CD4-positive, alpha-beta T cell treated with Interleukin-10 for 1 hour (primary cell): ENCODE measurements at regions not wholly inside any gene's neighbourhood (a gene's known extent, or its start where the extent isn't known, plus 50 kb on each side); places are given as distances from the start of the nearest gene placed in this dataset.
"Not testable (repeated sequence)": the region's sequence is repeated elsewhere in the genome, so short reads cannot be mapped to it uniquely, and the experiment has no call there.

ENCODE experiments used
- DNase-seq: peaks from one replicate; pipeline ENCODE4 v3.0.0-alpha.2; 2020

DNA sequence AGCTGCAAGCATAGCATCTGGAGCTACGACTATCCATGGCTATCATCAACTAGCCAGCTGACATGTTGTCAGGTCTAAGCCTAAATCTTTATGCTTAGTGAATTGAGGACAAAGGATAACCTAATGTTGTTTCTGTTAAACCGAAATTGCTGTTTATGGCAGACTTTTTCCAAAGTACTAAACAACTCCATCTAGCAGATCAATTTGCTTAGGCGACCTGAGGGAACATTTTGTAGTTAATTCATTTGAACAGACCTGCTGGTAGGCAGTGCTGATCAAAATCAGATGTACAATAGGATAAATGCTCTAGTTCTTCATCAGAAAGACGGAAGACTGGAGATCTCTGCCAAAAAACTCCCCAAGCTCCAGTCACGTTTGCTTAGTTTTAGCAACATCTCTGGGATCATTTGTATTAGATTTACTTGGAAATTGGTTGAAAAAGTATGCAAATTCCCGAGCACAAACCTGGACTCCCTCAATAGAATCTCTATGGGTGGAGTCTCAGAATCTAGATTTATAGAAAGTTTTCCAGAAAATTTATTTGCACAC, 301.6 kb upstream of the NRP1 start:
- no peak for DNase-seq

DNA sequence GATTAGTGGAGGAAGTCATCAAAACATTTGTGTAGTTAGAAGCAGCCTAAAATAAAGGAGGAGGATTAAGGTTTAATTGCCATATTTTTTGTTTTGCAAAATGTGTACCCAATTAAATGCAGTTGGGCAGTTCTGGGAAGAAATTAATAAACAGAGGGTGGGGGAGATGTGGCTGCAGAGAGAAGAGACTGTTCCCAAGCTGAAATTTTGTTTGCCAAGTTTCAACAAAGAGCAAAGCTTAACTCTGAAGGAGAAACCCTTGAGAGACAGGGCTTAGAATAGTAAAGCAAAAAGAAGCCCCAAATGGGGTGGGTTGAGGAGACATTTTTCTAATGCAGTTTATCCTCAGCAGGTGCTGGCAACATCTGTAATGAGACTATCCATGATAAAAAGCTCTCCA, 298.0 kb upstream of the NRP1 start:
- no peak for DNase-seq

GRCh38 chr10:33631991-33632390, 297.5 kb upstream of the NRP1 start:
- no peak for DNase-seq

DNA sequence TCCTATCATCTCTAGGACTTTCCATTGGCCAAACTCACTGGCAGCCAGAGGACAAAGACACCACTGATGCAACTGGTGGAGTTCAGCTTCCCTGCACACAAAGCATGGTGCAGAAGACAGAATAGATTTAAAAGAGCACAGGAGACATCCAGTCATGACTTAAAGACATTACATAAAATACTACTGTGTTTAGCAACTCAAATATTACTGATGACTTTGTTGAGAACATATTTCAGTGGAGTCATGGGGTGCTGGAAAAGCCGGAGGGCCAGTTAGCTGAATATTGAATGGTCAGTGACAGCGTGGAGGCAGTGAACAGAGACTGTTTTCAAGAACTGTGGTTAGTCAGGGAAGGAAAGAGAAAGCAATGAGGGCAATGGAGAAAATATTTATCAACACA, 296.3 kb upstream of the NRP1 start:
- no peak for DNase-seq

DNA sequence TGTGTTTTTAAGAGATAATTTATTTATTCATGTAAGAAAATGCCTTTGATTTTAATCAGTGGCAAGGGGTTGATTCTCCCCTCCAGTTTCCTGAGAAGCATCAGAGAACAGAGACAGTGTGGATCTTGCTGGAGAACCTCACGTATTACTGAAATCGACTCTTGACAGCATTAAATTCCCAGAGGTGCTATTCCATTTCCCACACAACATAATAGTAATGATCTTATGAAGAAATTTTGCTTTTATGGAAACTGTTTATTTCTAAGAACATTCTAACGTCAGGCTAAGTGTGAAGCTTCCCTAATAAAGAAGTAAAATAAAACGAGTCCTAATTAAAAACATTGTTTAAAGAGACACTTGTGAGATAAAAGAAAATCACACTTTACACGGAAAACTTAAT, 293.1 kb upstream of the NRP1 start:
- no peak for DNase-seq

GRCh38 chr10:33626798-33627466, 292.5 kb upstream of the NRP1 start:
- DNase-seq, result no peak

DNA sequence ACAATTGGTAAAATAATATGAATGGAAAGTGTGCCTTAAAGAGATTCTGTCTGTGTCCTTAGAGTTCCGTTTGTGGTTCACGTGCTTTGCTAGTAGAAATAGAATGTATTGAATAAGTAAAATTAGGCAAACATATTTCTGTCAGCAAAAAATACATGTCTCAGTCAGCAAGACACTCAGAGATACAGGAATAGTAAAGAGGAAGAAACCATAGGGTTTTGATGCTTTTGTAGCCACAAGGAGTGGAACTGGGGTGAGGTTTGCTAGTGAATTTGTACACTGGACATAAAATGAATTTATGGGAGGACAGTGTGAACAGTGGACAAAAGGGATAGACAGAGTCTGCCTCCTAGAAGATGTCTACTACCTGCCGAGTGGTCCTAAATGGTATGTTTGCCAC, 289.2 kb upstream of the NRP1 start:
- DNase-seq, result no peak

DNA sequence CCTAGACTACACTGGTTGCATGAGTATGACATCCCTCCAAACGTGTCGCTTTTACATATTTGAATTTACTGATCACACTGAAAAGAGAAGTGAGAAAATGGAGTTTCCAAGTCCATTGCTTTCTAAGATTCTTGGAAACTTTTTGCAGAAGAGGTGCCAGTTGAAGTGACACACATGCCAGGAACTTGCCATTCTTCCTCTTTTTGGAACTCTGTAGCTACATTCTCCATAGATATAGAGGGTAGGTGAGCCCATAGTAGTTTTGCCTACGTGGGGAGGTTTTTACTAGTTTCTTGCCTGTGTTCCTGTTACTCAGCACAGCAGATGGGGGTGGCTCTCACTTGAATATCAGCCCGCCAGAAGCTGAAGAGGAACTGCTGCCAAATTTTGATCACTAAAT, 286.6 kb upstream of the NRP1 start:
- peak; percentile 13 for DNase-seq

- DNase-seq, result no peak
Measured at GRCh38 chr10:33618196-33618595, 283.7 kb upstream of the NRP1 start.

GRCh38 chr10:33617381-33618080, 283.1 kb upstream of the NRP1 start:
- DNase-seq, result no peak

GRCh38 chr10:33616956-33617355, 282.5 kb upstream of the NRP1 start:
- no peak for DNase-seq

- DNase-seq, result peak; percentile 18
Measured at GRCh38 chr10:33612551-33612950, 278.1 kb upstream of the NRP1 start.

- no peak for DNase-seq
Measured at GRCh38 chr10:33612116-33612515, 277.6 kb upstream of the NRP1 start.

- DNase-seq, result no peak
Measured at GRCh38 chr10:33611423-33611822, 277.0 kb upstream of the NRP1 start.

DNA sequence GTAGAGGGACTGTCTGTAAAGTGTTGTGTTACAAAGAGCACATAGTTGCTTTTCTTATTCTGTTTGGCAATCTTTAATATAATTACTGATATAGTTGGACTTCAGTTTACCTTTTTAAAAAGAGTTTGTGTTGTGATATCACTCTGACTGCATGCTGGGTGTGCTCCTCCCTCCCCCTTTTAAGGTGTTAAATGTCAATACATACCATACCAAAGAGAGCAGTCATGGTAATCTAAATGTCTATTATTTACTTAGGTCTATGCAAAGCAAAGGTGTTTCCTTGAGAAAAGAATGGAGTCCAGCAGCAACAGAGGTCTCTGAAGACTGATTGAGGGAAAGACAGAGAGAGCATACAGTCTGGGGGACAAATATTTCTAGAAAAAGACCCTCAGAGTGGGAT, 275.1 kb upstream of the NRP1 start:
- no peak for DNase-seq

DNA sequence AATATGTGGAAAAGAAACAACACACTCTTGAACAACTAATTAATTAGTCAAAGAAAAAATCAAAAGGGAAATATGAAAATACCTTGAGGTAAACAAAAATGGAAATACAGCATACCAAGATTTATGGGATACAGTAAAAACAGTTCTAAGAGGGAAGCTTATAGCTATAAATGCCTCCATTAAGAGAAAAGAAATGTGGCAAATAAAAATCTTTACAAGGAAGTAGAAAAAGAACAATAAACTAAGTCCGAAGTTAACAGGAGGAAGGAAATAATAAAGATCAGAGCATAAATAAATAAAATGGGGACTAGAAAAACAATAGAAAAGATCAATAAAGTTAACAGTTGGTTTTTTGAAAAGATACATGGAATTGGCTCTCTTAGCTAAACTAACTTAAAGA, 267.8 kb upstream of the NRP1 start:
- no peak for DNase-seq

DNA sequence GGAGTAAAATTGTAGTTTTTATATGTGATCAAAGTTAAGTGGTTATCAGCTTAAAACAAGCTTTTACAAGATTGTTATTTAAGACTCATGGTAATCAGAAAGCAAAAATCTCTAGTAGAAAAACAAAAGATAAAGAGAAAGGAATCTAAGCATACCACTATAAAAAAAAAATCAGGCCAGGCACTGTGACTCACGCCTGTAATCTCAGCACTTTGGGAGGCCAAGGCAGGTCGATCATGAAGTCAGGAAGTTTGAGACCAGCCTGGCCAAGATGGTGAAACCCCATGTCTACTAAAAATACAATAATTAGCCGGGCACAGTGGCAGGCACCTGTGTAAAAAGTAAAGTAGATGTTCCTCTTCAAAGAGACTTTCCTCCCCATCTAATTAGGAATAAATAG, 265.9 kb upstream of the NRP1 start:
- DNase-seq, result no peak

DNA sequence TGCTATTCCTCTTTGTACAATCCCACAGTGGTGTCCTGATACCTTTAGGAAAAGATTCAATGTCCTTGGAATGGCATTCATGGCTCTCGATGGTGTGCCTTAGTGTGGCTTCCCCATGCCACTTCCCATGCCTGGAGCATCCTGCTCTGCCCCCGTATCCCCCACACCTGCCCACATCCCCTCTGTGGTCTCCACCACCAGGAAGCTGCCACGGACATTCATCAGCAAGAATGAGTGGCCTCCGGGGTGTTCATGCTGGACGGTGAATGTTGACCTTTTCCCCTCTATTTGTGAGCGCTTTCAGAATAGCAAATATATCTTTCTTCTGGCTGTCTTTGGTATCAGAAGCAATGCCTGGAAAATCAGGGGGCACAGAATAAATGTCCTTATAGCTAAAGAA, 262.0 kb upstream of the NRP1 start:
- DNase-seq, result no peak

DNA sequence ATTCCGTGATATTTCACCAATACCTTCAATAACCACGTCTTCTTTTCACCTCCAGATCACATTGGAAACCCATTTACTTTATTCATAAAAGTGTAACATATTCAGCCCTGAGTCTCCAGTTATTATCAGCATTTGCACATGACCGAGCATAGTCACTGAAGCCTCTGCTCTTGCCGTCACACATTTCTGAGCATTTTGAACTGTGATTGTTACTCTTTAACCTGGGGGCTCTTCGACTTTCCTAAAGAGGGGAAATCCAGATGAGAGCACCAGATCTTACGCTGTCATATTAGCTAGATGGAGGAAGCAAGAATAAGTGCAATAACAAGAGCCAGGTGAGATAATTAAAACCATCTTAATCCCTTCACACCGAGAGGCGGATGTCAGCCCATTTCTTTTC, 260.0 kb upstream of the NRP1 start:
- DNase-seq, result no peak

DNA sequence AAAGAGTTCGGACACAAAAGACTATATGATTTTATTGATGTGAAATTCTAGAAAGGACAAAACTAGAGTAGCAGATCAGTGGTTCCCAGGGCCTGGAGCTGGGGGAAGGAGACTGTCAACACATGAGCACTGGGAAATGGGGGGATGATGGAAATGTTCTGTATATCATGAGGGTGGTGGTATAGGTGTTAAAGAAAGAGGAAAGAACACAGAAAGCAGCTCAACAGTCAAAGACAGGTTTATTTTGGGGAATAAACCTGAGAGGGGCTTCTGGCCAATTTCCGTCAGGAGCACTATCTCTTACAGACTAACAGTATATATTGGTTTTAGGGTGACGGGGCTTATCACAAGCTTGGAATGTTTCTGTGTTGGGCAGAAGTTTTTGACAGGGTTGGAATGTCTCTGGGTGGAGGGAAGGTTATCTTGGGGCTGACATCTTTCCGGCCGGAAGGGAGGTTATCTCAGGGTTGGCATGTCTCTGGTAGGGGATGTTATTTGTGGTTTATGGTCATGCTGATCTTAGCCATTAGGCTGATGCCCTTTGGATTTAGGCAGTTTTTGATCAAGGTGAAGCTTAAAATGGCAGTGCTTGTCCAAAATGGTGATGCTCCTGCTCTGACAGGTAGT, 254.6 kb upstream of the NRP1 start:
- DNase-seq, result no peak

DNA sequence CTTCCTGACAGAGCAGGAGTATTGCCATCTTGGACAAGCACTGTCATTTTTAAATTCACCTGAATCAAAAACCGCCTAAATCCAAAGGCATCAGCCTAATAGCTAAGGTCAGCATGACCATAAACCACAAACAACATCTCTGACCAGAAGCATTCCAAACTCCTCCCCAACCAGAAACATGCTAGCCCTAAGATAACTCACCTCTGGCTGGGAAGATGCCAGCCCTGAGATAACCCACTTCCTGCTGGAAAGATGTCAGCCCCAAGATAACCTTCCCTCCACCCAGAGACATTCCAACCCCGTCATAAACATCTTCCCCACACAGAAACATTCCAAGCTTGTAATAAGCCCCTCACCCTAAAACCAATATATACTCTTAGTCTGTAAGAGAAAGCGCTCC, 250.1 kb upstream of the NRP1 start:
- DNase-seq, result not testable (repeated sequence)

- no peak for DNase-seq
Measured at GRCh38 chr10:33579996-33580395, 245.5 kb upstream of the NRP1 start.

DNA sequence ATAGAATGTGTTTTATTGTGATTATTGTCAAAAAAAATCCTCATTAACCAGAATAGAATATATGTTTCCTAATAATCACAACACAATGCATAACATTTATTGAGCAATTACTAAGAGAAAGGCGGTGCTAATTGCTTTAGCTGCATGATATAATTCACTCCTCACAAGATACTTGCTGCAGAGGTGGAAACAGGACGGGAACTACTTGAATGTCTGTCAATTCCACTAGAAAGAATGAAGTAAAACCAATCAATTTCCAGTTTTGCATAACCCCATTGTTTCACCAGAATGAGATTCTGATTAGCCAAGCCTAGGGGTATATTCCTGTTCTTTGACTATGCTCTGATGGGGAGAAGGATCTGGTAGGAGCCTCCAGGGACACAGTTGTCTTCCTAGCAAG, 239.1 kb upstream of the NRP1 start:
- DNase-seq, result no peak

DNA sequence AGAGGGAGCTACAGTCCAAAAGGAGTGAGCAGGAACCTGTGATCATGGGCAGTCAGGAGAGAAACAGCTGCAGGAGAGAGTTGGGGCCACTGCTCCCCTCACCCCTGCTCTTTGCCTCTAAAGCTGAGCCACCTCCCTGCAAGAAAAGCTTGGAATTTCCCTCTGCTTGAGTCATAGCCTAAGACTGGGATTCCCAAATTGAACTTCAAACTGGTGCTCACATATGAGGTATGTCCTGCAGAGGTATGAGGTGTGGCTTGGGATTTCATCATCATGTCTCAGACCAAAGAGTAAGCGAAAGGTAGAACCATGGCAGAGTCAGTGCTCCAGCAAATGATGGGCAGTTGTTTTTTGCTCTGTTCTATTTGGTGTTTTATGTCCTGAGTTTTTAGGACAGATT, 237.1 kb upstream of the NRP1 start:
- DNase-seq, result no peak
